ENCODE measurements at regions not wholly inside any gene's neighbourhood (a gene's known extent, or its start where the extent isn't known, plus 50 kb on each side); places are given as distances from the start of the nearest gene placed in this dataset.

- DNase-seq: no peak
Measured at GRCh38 chr9:72431036-72431435, 66.0 kb upstream of the ZFAND5 start.

GRCh38 chr9:72428329-72428728 is 63.3 kb upstream of the ZFAND5 start:
- DNase-seq: no peak

GRCh38 chr9:72427801-72428200 is 62.8 kb upstream of the ZFAND5 start:
- DNase-seq: no peak

- peak; percentile 68 to 94 (median 84) for DNase-seq
Measured at GRCh38 chr9:72424131-72424530, 59.1 kb upstream of the ZFAND5 start.

GRCh38 chr9:72422214-72422613 is 57.2 kb upstream of the ZFAND5 start:
- DNase-seq: no peak

- peak; percentile 23 to 67 (median 48) for DNase-seq
Measured at GRCh38 chr9:72420783-72421182, 55.8 kb upstream of the ZFAND5 start.

GRCh38 chr9:72415948-72416347 is 50.9 kb upstream of the ZFAND5 start:
- DNase-seq: no peak

- no peak for DNase-seq
Measured at GRCh38 chr9:72415163-72415562, 50.2 kb upstream of the ZFAND5 start.

Data from suppressor macrophage (primary cell).